Tibial artery (tissue), 4 donors: ENCODE measurements at regions not wholly inside any gene's neighbourhood (a gene's known extent, or its start where the extent isn't known, plus 50 kb on each side); places are given as distances from the start of the nearest gene placed in this dataset.

Experiments
- DNase-seq, 2 donors: peaks; one replicate each; pipeline ENCODE4 v3.0.0-alpha.2; 2019
- H3K27ac ChIP-seq, 2 donors: fragments of 200-600 bp; sonication (generic) in 1 of 2; 1 replicate in 1 of 2; 2 replicates in 1 of 2; pipeline ENCODE4 v1.5.1; 2018 to 2019; ENCODE audit warnings: mild to moderate bottlenecking in 1 of 2
- H3K27me3 ChIP-seq, 2 donors: fragments of 200-600 bp; sonication (generic) in 1 of 2; one replicate each; pipeline versions ENCODE4 v1.5.1 to v1.6.0; 2016 to 2019
- H3K36me3 ChIP-seq, 3 donors: fragments of 200-600 bp; sonication (generic) in 2 of 3; one replicate each; pipeline ENCODE4 v1.5.1; 2016 to 2019; ENCODE audit warnings: mild to moderate bottlenecking in 2 of 3
- H3K4me1 ChIP-seq, 4 donors: fragments of 200-600 bp; sonication (generic) in 2 of 4; 1 replicate in 3 of 4; 2 replicates in 1 of 4; pipeline ENCODE4 v1.5.1; 2016 to 2019
- H3K4me3 ChIP-seq, 2 donors: fragments of 200-600 bp; sonication (generic) in 1 of 2; 1 replicate in 1 of 2; 2 replicates in 1 of 2; pipeline ENCODE4 v1.5.1; 2018 to 2019; ENCODE audit warnings: mild to moderate bottlenecking in 2 of 2
- H3K9me3 ChIP-seq, 3 donors: fragments of 200-600 bp; sonication (generic) in 1 of 3; one replicate each; pipeline ENCODE4 v1.5.1; 2016 to 2019
- intact Hi-C: fragments of 100-400 bp; cut with DNase I; formaldehyde crosslinking; loops from one replicate; pipeline ENCODE4 v1.15.0; 2023; ENCODE audit warnings: low total_unique reads
- TF ChIP-seq, protein P1 (sequence below), 2 experiments: fragments of 200-600 bp in 1 of 2; fragments of 450-650 bp in 1 of 2; IDR thresholded peaks; one replicate each; pipeline ENCODE4 v1.5.1; 2017 to 2019; ENCODE audit warnings: antibody characterized with exemption in 2 of 2, mild to moderate bottlenecking in 1 of 2, moderate library complexity in 1 of 2

DNA sequence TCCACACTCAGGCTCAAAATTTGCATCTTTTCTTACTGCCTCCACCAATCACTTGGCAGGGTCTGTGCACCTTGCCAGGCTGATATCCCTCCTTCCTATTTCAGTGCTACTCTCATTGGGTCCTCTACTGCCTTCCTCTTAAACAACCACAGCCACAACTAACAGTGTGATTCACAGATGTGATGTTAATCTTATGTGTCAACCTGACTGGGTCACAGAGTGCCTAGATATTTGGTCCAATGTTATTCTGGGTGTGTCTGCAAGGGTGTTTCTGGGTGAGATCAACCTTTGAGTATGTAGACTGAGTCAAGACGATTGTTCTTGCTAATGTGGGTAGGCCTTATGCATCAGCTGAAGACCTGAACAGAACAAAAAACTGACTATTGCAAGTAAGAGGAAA lies 51.3 kb upstream of the IRX6 start:
- TF ChIP-seq, protein P1, sequence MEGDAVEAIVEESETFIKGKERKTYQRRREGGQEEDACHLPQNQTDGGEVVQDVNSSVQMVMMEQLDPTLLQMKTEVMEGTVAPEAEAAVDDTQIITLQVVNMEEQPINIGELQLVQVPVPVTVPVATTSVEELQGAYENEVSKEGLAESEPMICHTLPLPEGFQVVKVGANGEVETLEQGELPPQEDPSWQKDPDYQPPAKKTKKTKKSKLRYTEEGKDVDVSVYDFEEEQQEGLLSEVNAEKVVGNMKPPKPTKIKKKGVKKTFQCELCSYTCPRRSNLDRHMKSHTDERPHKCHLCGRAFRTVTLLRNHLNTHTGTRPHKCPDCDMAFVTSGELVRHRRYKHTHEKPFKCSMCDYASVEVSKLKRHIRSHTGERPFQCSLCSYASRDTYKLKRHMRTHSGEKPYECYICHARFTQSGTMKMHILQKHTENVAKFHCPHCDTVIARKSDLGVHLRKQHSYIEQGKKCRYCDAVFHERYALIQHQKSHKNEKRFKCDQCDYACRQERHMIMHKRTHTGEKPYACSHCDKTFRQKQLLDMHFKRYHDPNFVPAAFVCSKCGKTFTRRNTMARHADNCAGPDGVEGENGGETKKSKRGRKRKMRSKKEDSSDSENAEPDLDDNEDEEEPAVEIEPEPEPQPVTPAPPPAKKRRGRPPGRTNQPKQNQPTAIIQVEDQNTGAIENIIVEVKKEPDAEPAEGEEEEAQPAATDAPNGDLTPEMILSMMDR (IDR thresholded peaks at IDR 0.05), result no peak
- intact Hi-C loops, result no loop called here
- H3K4me3 ChIP-seq, result no peak overlapping the region
- no peaks in the 10 kb centered on the region for H3K36me3 ChIP-seq
- DNase-seq, result no peak
- H3K4me1 ChIP-seq, result no peaks in the 10 kb centered on the region
- no peaks in the 10 kb centered on the region for H3K9me3 ChIP-seq
- H3K27me3 ChIP-seq, result no peaks in the 10 kb centered on the region
- H3K27ac ChIP-seq, result no peak overlapping the region

DNA sequence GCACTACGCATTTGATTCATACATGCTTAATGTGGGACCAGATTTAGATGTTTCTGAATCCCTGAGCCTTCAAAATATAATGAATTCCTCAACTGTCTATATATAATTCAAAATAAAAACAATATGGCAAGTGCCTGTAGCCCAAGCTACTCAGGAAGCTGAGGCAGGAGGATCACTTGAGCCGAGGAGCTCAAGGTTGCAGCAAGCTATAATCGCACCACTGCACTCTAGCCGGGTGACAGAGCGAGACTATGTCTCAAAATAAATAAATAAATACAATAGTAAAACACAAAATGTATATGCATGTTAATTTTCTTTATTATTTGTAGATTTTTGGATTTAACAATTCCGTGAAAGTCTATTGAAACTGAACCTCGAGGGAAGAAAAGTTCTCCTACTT lies 50.6 kb upstream of the IRX6 start:
- no peak for DNase-seq
- Histone ChIP-seq H3K27me3 (no peaks in the 10 kb centered on the region), H3K4me3 (no peak overlapping the region), H3K27ac (no peak overlapping the region), H3K36me3 (no peaks in the 10 kb centered on the region), H3K4me1 (no peaks in the 10 kb centered on the region), H3K9me3 (no peaks in the 10 kb centered on the region)
- intact Hi-C loops, result no loop called here
- TF ChIP-seq, protein P1 (IDR thresholded peaks at IDR 0.05), result no peak

DNA sequence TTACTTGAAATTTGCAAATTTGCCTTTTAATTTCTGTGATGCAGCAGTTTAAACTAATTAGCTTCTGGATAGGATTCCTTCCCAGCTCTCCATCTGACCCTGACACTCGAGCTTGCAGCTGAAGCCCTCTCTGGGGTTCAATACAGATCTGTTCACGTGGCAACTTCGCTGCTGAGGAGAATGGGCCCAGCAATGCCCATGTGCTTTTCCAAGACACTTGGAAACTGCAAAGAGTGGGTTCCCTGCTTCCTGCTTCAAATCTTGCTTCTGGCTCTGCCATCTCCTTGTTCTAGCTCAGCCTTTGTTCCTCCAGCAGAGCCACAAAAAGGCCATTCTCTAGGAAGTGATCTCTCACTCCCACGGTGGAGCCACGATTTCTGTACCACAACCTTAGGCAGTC lies 50.0 kb upstream of the IRX6 start:
- Histone ChIP-seq H3K4me1 (no peaks in the 10 kb centered on the region), H3K27me3 (peaks cover 0 to 1% of the 10 kb centered on the region in 2 donors), H3K27ac (no peak overlapping the region), H3K4me3 (no peak overlapping the region), H3K9me3 (no peaks in the 10 kb centered on the region), H3K36me3 (no peaks in the 10 kb centered on the region)
- intact Hi-C loops, result no loop called here
- no peak for DNase-seq
- TF ChIP-seq, protein P1 (IDR thresholded peaks at IDR 0.05), result no peak
